22Rv1 (cell line): ENCODE measurements at regions not wholly inside any gene's neighbourhood (a gene's known extent, or its start where the extent isn't known, plus 50 kb on each side); places are given as distances from the start of the nearest gene placed in this dataset.

Source experiments
- H3K27ac ChIP-seq: fragments of 450-650 bp; 2 replicates; pipeline ENCODE4 v1.5.1; 2017
- CTCF ChIP-seq: fragments of 450-650 bp; IDR thresholded peaks from 2 replicates; pipeline ENCODE4 v1.5.1; 2017; ENCODE audit warnings: mild to moderate bottlenecking
- ZFX ChIP-seq: fragments of 450-650 bp; IDR thresholded peaks from 2 replicates; pipeline ENCODE4 v1.6.1; 2017; ENCODE audit warnings: antibody characterized with exemption, borderline replicate concordance

DNA sequence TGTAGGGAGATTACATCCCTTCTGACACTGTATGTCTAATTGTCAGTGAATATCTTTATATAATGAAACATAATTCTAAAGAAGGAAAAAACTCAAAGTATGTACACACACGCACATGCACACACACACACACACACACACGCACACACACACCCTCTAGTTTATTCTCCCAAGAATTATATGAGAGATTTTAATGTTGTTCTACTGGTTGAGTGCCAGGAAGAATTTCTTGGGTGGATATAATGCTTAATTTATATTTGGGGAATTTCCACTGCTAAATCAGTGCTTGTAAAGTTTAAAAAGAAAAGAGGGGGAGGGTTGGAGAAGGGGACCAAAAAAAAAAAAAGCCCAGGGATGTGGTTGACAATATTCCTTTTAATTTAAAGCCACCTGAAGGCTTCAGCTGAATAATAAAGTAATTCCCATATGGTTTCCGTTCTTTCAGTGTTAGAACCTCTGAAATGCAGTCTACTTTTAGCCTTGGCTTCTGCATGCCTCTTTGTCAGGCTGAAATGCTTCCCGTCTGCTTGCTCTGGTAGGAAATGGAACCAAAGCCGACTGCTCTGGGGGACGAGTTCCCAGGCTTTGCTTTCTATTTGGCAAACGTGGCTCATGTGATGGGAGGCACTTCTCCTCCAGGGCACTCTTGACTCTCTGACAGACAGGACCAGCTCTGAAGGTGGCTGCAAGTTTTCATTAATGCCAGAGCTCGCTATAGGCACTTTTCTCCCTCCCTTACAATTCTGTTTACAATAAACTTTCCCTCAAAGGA, 225.4 kb downstream of the PRL start:
- no peak overlapping the region for H3K27ac ChIP-seq
- no peak for TF ChIP-seq ZFX
- no peak for TF ChIP-seq CTCF

DNA sequence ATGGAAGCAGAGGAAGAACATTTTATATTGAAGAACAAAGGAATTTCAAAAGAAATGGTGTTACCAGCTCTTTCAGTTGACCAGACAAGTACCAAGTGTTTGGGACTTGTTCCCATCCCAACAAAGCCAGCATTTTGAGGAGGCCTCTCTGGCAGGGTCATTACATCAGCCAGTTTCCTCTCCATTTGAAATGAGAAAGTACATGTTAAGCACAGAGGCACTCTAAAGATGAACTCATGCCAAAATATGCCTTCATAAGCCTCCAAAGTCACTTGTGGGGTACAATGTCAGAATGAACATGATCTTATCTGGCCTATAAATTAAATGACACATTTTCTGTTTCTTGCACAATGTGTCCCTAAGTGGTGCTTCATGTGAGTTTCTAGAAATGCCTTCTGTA, 223.9 kb downstream of the PRL start:
- no peak overlapping the region for H3K27ac ChIP-seq
- TF ChIP-seq CTCF: no peak
- TF ChIP-seq ZFX: no peak

GRCh38 chr6:22073516-22074198, 223.2 kb downstream of the PRL start:
- H3K27ac ChIP-seq: no peak overlapping the region
- TF ChIP-seq CTCF: no peak
- no peak for TF ChIP-seq ZFX

GRCh38 chr6:22078288-22078687, 218.5 kb downstream of the PRL start:
- no peak for TF ChIP-seq CTCF
- no peak for TF ChIP-seq ZFX
- no peak overlapping the region for H3K27ac ChIP-seq

GRCh38 chr6:22078802-22079545, 217.9 kb downstream of the PRL start:
- TF ChIP-seq ZFX (no peak), CTCF (no peak)
- H3K27ac ChIP-seq: no peak overlapping the region

- no peak overlapping the region for H3K27ac ChIP-seq
- no peak for TF ChIP-seq ZFX
- TF ChIP-seq CTCF: no peak
Measured at GRCh38 chr6:22079783-22080182, 217.1 kb downstream of the PRL start.

DNA sequence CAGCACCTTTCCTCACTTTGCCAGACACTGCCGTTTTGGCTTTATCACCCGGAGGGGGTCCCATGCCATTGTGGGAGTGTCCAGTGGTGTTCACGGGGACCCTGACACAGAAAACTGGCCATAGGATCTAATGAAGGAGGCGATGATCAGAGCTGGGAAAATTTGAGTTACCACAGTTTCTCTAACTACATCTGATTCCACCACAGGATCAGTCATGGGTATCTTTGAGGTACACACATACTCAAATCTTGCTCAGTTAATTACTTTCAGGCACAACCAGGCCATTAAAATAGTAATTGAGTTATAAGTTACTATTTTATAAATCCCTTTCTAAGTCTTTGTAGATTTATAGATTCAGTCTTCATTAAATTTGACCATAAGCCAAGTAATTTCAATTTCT, 215.1 kb downstream of the PRL start:
- H3K27ac ChIP-seq: no peak overlapping the region
- TF ChIP-seq CTCF: no peak
- TF ChIP-seq ZFX: no peak
